Neural progenitor cell (in vitro differentiated cells): ENCODE measurements at regions not wholly inside any gene's neighbourhood (a gene's known extent, or its start where the extent isn't known, plus 50 kb on each side); places are given as distances from the start of the nearest gene placed in this dataset.

ENCODE experiments used
- DNase-seq: peaks from one replicate; pipeline ENCODE4 v3.0.0-alpha.2; 2016; ENCODE audit warnings: low spot score
- H2AFZ ChIP-seq: fragments of 200-600 bp; sonication (generic); replicated peaks from 2 replicates; pipeline ENCODE4 v1.6.1; 2016; ENCODE audit warnings: antibody characterized with exemption
- H3F3A ChIP-seq: fragments of 200-600 bp; sonication (generic); 2 replicates; pipeline ENCODE4 v1.6.1; 2016; ENCODE audit warnings: antibody characterized with exemption, low read depth
- H3K27ac ChIP-seq: fragments of 200-600 bp; sonication (generic); 2 replicates; pipeline ENCODE4 v1.5.1; 2016; ENCODE audit warnings: mild to moderate bottlenecking
- H3K27me3 ChIP-seq: fragments of 200-600 bp; sonication (generic); 2 replicates; pipeline ENCODE4 v1.6.1; 2016; ENCODE audit warnings: mild to moderate bottlenecking, moderate library complexity
- H3K36me3 ChIP-seq: fragments of 200-600 bp; sonication (generic); 2 replicates; pipeline ENCODE4 v1.5.1; 2016
- H3K4me1 ChIP-seq: fragments of 200-600 bp; sonication (generic); 2 replicates; pipeline ENCODE4 v1.6.1; 2016; ENCODE audit warnings: mixed run types
- H3K4me2 ChIP-seq: fragments of 200-600 bp; sonication (generic); 2 replicates; pipeline ENCODE4 v1.6.1; 2016
- H3K4me3 ChIP-seq: fragments of 200-600 bp; sonication (generic); 2 replicates; pipeline ENCODE4 v1.5.1; 2016
- H3K79me2 ChIP-seq: fragments of 200-600 bp; sonication (generic); 2 replicates; pipeline ENCODE4 v1.6.1; 2016; ENCODE audit warnings: low read depth
- H3K9ac ChIP-seq: fragments of 200-600 bp; sonication (generic); 2 replicates; pipeline ENCODE4 v1.6.1; 2016
- H3K9me3 ChIP-seq: fragments of 200-600 bp; sonication (generic); 2 replicates; pipeline ENCODE4 v1.5.1; 2016; ENCODE audit warnings: low read depth
- H4K20me1 ChIP-seq: fragments of 200-600 bp; sonication (generic); 2 replicates; pipeline ENCODE4 v1.6.1; 2016; ENCODE audit warnings: low read depth
- H3K27ac Mint-ChIP-seq: 3 replicates; pipeline ENCODE4 v1.8.0; 2021; ENCODE audit warnings: mixed read lengths
- H3K27me3 Mint-ChIP-seq: 2 replicates; pipeline ENCODE4 v1.8.0; 2022; ENCODE audit warnings: low read depth, mild to moderate bottlenecking, inconsistent platforms, moderate library complexity, mixed read lengths; ENCODE audit not compliant: insufficient read depth
- H3K36me3 Mint-ChIP-seq: 3 replicates; pipeline ENCODE4 v1.8.0; 2021; ENCODE audit warnings: mixed read lengths
- H3K4me1 Mint-ChIP-seq: 3 replicates; pipeline ENCODE4 v1.8.0; 2021; ENCODE audit warnings: mixed read lengths
- H3K4me3 Mint-ChIP-seq: 3 replicates; pipeline ENCODE4 v1.8.0; 2021; ENCODE audit warnings: mild to moderate bottlenecking, moderate library complexity, mixed read lengths
- H3K9me3 Mint-ChIP-seq: 3 replicates; pipeline ENCODE4 v1.8.0; 2020; ENCODE audit warnings: mixed read lengths
- EZH2 ChIP-seq: fragments of 200-600 bp; sonication (generic); IDR thresholded peaks from 2 replicates; pipeline ENCODE4 v1.6.1; 2017; ENCODE audit warnings: antibody characterized with exemption, mild to moderate bottlenecking, moderate library complexity
- EZH2phosphoT487 ChIP-seq: fragments of 200-600 bp; sonication (generic); IDR thresholded peaks from 2 replicates; pipeline ENCODE4 v1.6.1; 2017; ENCODE audit warnings: antibody characterized with exemption
- TF ChIP-seq, protein P1 (sequence below): fragments of 200-600 bp; sonication (generic); IDR thresholded peaks from 2 replicates; pipeline ENCODE4 v1.5.1; 2017; ENCODE audit warnings: antibody characterized with exemption, mild to moderate bottlenecking

DNA sequence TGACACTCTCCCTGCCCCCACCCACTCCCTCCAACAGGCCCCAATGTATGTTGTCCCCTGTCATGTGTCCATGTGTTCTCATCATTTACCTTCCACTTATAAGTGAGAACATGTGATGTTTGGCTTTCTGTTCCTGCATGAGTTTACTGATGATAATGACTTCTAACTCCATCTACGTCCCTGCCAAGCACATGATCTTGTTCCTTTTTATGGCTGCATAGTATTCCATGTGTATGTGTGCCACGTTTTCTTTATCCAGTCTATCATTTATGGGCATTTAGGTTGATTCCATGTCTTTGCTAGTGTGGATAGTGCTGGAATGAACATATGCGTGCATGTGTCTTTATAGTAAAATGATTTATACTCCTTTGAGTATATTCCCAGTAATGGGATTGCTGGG is 100.0 kb upstream of the LHX5 start:
- peaks cover 10% of the 10 kb centered on the region for H3K27me3 Mint-ChIP-seq
- H3K4me3 Mint-ChIP-seq, result no peak overlapping the region

DNA sequence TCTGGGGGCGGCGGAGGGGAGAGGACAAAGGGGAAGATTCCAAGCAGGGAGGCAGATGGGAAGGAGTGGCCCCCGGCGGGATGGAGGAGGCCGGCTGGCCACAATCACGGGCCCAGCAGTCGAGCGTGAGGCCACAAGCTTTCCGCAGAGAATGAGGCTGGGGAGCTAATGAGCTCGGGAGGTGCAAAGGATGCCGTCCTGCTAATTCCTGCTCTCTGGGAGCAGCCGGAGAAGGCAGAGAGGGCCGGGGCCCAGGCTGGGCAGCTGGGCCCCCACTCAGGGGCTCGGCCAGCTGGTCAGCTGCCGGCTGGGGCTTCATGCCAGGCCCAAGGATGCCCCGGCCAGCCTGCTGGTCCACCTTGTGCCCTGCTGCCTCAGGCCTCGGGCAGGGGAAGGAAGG is 98.1 kb upstream of the LHX5 start:
- Histone ChIP-seq H3K4me2 (peak overlapping the region; percentile 5), H3K4me1 (peaks cover 33% of the 10 kb centered on the region), H3K36me3 (no peaks in the 10 kb centered on the region), H3K9me3 (no peaks in the 10 kb centered on the region), H3K79me2 (no peaks in the 10 kb centered on the region), H2AFZ (peak overlapping the region; percentile 44), H3K27ac (peak overlapping the region; percentile 49), H3K9ac (no peak overlapping the region), H3K27me3 (no peaks in the 10 kb centered on the region), H3F3A (peaks cover 20% of the 10 kb centered on the region), H3K4me3 (no peak overlapping the region), H4K20me1 (no peaks in the 10 kb centered on the region)
- Mint-ChIP-seq H3K9me3 (no peaks in the 10 kb centered on the region), H3K4me3 (no peak overlapping the region), H3K4me1 (peaks cover 7% of the 10 kb centered on the region), H3K27me3 (peaks cover 10% of the 10 kb centered on the region), H3K36me3 (no peaks in the 10 kb centered on the region), H3K27ac (peak overlapping the region; percentile 65)
- TF ChIP-seq, protein P1, sequence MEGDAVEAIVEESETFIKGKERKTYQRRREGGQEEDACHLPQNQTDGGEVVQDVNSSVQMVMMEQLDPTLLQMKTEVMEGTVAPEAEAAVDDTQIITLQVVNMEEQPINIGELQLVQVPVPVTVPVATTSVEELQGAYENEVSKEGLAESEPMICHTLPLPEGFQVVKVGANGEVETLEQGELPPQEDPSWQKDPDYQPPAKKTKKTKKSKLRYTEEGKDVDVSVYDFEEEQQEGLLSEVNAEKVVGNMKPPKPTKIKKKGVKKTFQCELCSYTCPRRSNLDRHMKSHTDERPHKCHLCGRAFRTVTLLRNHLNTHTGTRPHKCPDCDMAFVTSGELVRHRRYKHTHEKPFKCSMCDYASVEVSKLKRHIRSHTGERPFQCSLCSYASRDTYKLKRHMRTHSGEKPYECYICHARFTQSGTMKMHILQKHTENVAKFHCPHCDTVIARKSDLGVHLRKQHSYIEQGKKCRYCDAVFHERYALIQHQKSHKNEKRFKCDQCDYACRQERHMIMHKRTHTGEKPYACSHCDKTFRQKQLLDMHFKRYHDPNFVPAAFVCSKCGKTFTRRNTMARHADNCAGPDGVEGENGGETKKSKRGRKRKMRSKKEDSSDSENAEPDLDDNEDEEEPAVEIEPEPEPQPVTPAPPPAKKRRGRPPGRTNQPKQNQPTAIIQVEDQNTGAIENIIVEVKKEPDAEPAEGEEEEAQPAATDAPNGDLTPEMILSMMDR, result no peak
- TF ChIP-seq EZH2phosphoT487 (no peak), EZH2 (no peak)
- DNase-seq, result peak; percentile 66

More for the DNA sequence above, 100.0 kb upstream of the LHX5 start:
- TF ChIP-seq, protein P1, result no peak
- TF ChIP-seq EZH2 (no peak), EZH2phosphoT487 (no peak)
- Histone ChIP-seq H3F3A (peaks cover 18% of the 10 kb centered on the region), H3K27ac (no peak overlapping the region), H3K4me1 (peaks cover 22% of the 10 kb centered on the region), H3K9ac (no peak overlapping the region), H3K36me3 (no peaks in the 10 kb centered on the region), H3K27me3 (no peaks in the 10 kb centered on the region), H3K9me3 (no peaks in the 10 kb centered on the region), H4K20me1 (no peaks in the 10 kb centered on the region), H3K79me2 (no peaks in the 10 kb centered on the region), H2AFZ (no peak overlapping the region), H3K4me2 (no peak overlapping the region), H3K4me3 (no peak overlapping the region)
- no peak overlapping the region for H3K27ac Mint-ChIP-seq
- no peaks in the 10 kb centered on the region for H3K9me3 Mint-ChIP-seq
- peaks cover 8% of the 10 kb centered on the region for H3K4me1 Mint-ChIP-seq
- H3K36me3 Mint-ChIP-seq, result no peaks in the 10 kb centered on the region
- no peak for DNase-seq

DNA sequence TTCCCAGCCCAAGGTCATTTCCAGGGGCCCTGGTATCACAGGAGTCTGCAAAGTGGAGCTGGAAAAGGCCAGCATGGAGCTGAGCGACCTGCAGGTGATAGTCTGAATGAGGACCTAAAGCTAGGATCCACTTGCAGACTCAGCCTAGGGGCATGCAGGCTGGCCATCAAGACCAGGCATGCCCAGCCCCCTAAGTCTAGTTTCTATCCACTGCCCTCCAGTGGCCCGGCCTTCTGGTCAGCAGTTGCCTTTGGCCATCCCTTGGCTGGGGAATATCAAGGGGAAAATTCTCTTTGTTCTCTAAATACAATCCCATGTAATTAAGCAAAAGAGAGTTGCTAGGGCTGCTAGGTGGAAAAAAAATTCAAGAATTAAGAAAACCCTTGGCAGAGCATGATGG is 96.3 kb upstream of the LHX5 start:
- TF ChIP-seq EZH2 (no peak), EZH2phosphoT487 (no peak)
- TF ChIP-seq, protein P1, result no peak
- Mint-ChIP-seq H3K4me1 (peaks cover 7% of the 10 kb centered on the region), H3K4me3 (no peak overlapping the region), H3K36me3 (no peaks in the 10 kb centered on the region), H3K9me3 (no peaks in the 10 kb centered on the region), H3K27ac (no peak overlapping the region), H3K27me3 (peaks cover 20% of the 10 kb centered on the region)
- Histone ChIP-seq H3K4me3 (no peak overlapping the region), H3K9ac (no peak overlapping the region), H3K27ac (no peak overlapping the region), H3K36me3 (no peaks in the 10 kb centered on the region), H3K79me2 (no peaks in the 10 kb centered on the region), H3K9me3 (no peaks in the 10 kb centered on the region), H3K4me1 (peaks cover 30% of the 10 kb centered on the region), H3K27me3 (no peaks in the 10 kb centered on the region), H3K4me2 (no peak overlapping the region), H2AFZ (no peak overlapping the region), H3F3A (peaks cover 20% of the 10 kb centered on the region), H4K20me1 (no peaks in the 10 kb centered on the region)
- DNase-seq, result peak; percentile 11
